ENCODE measurements at regions not wholly inside any gene's neighbourhood (a gene's known extent, or its start where the extent isn't known, plus 50 kb on each side); places are given as distances from the start of the nearest gene placed in this dataset.

DNA sequence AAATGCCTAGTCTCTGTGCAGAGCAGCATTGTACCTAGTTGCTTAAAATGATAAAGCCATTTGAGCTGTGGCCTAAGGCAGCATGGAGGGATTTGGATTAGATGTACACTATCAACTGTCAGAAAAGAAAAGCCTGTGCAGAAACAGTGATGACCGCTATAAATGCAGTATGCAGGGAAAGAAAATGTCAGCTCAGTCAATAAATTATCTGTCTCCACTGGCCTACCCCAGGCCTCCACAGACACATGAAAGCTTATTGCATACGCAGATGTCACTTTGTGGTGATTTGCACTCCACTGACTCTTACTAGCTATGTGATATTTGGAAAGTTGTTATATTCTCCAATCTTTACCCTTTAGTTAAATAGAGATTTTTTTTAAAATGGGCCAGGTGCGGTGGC lies 221.9 kb upstream of the OPRM1 start:
- in situ Hi-C loops (cut with HindIII; ENCODE audit: low pct_unique_long_range_greater_than_20kb, low sequenced_read_pairs), result no loop called here
- no peak for DNase-seq (ENCODE audit: low read depth)

- in situ Hi-C loops (cut with HindIII; ENCODE audit: low pct_unique_long_range_greater_than_20kb, low sequenced_read_pairs), result no loop called here
- peak; percentile 2 for DNase-seq (ENCODE audit: low read depth)
Measured at GRCh38 chr6:153816366-153816765, 222.7 kb upstream of the OPRM1 start.

- no peak for DNase-seq (ENCODE audit: low read depth)
- in situ Hi-C loops (cut with HindIII; ENCODE audit: low pct_unique_long_range_greater_than_20kb, low sequenced_read_pairs), result no loop called here
Measured at GRCh38 chr6:153814136-153814535, 224.9 kb upstream of the OPRM1 start.

GRCh38 chr6:153804755-153805330 lies 234.2 kb upstream of the OPRM1 start:
- in situ Hi-C loops (cut with HindIII; ENCODE audit: low pct_unique_long_range_greater_than_20kb, low sequenced_read_pairs), result no loop called here

GRCh38 chr6:153801917-153802316 lies 237.1 kb upstream of the OPRM1 start:
- no peak for DNase-seq (ENCODE audit: low read depth)
- in situ Hi-C loops (cut with HindIII; ENCODE audit: low pct_unique_long_range_greater_than_20kb, low sequenced_read_pairs), result no loop called here

More at GRCh38 chr6:153804755-153805330, 234.2 kb upstream of the OPRM1 start:
- no peak for DNase-seq (ENCODE audit: low read depth)

DNA sequence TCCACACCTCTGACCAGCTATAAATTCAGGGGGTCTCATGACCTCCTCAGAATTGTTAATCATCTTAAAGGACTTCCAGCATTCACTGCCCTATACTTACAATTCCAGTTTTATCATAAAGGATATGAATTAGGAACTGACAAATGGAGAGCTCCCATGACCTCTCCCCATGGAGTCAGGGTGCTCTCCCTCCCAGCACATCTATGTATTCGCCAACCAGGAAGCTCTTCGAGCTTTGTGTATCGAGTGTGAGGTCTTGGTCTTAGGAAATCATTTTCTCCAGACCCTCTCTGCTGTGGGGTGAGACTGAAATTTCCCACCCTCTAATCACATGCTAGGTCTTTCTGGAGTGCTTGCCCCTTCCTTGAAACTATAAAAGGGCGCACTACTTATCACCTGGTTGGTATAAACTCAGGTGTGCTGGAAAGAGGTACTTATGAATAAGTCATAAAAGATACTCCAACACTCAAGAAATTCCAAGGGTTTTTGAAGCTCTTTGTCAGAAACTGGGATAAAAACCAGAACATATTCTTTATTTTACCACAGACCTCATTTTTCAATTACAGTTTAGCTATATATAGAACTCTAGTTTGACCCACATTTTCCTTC lies 238.4 kb upstream of the OPRM1 start:
- DNase-seq (ENCODE audit: low read depth), result no peak
- in situ Hi-C loops (cut with HindIII; ENCODE audit: low pct_unique_long_range_greater_than_20kb, low sequenced_read_pairs), result no loop called here

GRCh38 chr6:153790876-153791473 lies 248.1 kb upstream of the OPRM1 start:
- in situ Hi-C loops (cut with HindIII; ENCODE audit: low pct_unique_long_range_greater_than_20kb, low sequenced_read_pairs), result no loop called here
- peak; percentile 14 for DNase-seq (ENCODE audit: low read depth)

- in situ Hi-C loops (cut with HindIII; ENCODE audit: low pct_unique_long_range_greater_than_20kb, low sequenced_read_pairs), result no loop called here
Measured at GRCh38 chr6:153790048-153790447, 249.0 kb upstream of the OPRM1 start.

GRCh38 chr6:153787341-153787606 lies 251.8 kb upstream of the OPRM1 start:
- DNase-seq (ENCODE audit: low read depth), result peak; percentile 63
- in situ Hi-C loops (cut with HindIII; ENCODE audit: low pct_unique_long_range_greater_than_20kb, low sequenced_read_pairs), result no loop called here

More at GRCh38 chr6:153790048-153790447, 249.0 kb upstream of the OPRM1 start:
- peak; percentile 89 for DNase-seq (ENCODE audit: low read depth)

DNA sequence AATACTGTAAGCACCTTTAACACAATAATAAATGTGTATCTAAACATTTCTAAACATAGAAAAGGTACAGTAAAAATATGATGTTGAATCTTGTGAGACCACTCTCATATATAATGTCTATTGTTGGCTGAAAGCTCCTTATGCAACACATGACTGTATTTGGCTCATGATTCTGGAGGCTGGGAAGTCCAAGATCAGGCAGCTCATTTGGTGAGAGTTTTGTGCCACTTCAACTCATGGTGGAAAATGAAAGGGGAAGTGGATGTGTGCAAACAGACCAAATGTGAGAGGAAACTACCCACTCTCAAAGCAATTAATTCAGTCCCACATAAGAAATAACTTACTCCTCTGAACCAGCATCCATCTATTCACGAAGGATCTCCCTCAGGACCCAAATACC lies 257.7 kb upstream of the OPRM1 start:
- in situ Hi-C loops (cut with HindIII; ENCODE audit: low pct_unique_long_range_greater_than_20kb, low sequenced_read_pairs), result no loop called here
- no peak for DNase-seq (ENCODE audit: low read depth)

GRCh38 chr6:153780011-153780410 lies 259.0 kb upstream of the OPRM1 start:
- in situ Hi-C loops (cut with HindIII; ENCODE audit: low pct_unique_long_range_greater_than_20kb, low sequenced_read_pairs), result no loop called here
- DNase-seq (ENCODE audit: low read depth), result no peak

- in situ Hi-C loops (cut with HindIII; ENCODE audit: low pct_unique_long_range_greater_than_20kb, low sequenced_read_pairs), result no loop called here
- no peak for DNase-seq (ENCODE audit: low read depth)
Measured at GRCh38 chr6:153778216-153778615, 260.8 kb upstream of the OPRM1 start.

DNA sequence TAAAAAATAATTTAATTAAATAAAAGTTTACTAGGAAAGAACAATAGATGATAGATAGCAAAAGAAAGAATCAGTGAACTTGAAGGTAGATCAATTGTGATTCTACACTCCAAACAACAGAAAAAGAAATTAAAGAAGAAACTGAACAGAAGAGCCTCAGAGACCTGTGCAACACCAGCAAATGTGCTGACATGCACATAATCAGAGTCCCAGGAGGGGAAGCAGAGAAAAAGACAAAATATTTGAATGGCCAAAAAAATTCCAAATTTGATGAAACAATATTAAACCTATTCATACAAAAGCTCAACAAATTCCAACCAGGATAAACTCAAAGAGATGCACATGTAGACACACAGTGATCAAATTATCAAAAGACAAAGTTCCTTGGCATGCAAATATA lies 267.5 kb upstream of the OPRM1 start:
- in situ Hi-C loops (cut with HindIII; ENCODE audit: low pct_unique_long_range_greater_than_20kb, low sequenced_read_pairs), result no loop called here
- no peak for DNase-seq (ENCODE audit: low read depth)

GRCh38 chr6:153767127-153767526 lies 271.9 kb upstream of the OPRM1 start:
- in situ Hi-C loops (cut with HindIII; ENCODE audit: low pct_unique_long_range_greater_than_20kb, low sequenced_read_pairs), result no loop called here
- DNase-seq (ENCODE audit: low read depth), result no peak

GRCh38 chr6:153758516-153758915 lies 280.5 kb upstream of the OPRM1 start:
- in situ Hi-C loops (cut with HindIII; ENCODE audit: low pct_unique_long_range_greater_than_20kb, low sequenced_read_pairs), result no loop called here
- no peak for DNase-seq (ENCODE audit: low read depth)

GRCh38 chr6:153735761-153736160 lies 303.3 kb upstream of the OPRM1 start:
- in situ Hi-C loops (cut with HindIII; ENCODE audit: low pct_unique_long_range_greater_than_20kb, low sequenced_read_pairs), result no loop called here
- DNase-seq (ENCODE audit: low read depth), result no peak

- in situ Hi-C loops (cut with HindIII; ENCODE audit: low pct_unique_long_range_greater_than_20kb, low sequenced_read_pairs), result no loop called here
- no peak for DNase-seq (ENCODE audit: low read depth)
Measured at GRCh38 chr6:153729189-153729588, 309.9 kb upstream of the OPRM1 start.

GRCh38 chr6:153727885-153728284 lies 311.2 kb upstream of the OPRM1 start:
- DNase-seq (ENCODE audit: low read depth), result no peak
- in situ Hi-C loops (cut with HindIII; ENCODE audit: low pct_unique_long_range_greater_than_20kb, low sequenced_read_pairs), result no loop called here

GRCh38 chr6:153725456-153725855 lies 313.6 kb upstream of the OPRM1 start:
- in situ Hi-C loops (cut with HindIII; ENCODE audit: low pct_unique_long_range_greater_than_20kb, low sequenced_read_pairs), result no loop called here
- DNase-seq (ENCODE audit: low read depth), result no peak

- in situ Hi-C loops (cut with HindIII; ENCODE audit: low pct_unique_long_range_greater_than_20kb, low sequenced_read_pairs), result no loop called here
- no peak for DNase-seq (ENCODE audit: low read depth)
Measured at GRCh38 chr6:153720732-153721131, 318.3 kb upstream of the OPRM1 start.

Measured in Caki2 (cell line).